HepG2 (cell line): ENCODE measurements at regions not wholly inside any gene's neighbourhood (a gene's known extent, or its start where the extent isn't known, plus 50 kb on each side); places are given as distances from the start of the nearest gene placed in this dataset.

Source experiments
- ATAC-seq: fragments of 200-7000 bp; cut with Tn5 transposase; 3 replicates; pipeline ENCODE4 v1.9.1; 2020; ENCODE audit warnings: mild to moderate bottlenecking, moderate library complexity
- BruUV-seq: library from RNA; stranded (reverse); fragments of 400-500 nt; replicated peaks from 2 replicates; lab custom pipeline; 2021; lab: Mats Ljungman, UMichigan
- CTCF ChIA-PET: fragments of 300-600 bp; formaldehyde crosslinking; extraction: SDS; loops from one replicate; lab custom pipeline; 2021; ENCODE audit warnings: low total read pairs, inconsistent platforms, low intra/inter-chr PET ratio; lab: Yijun Ruan, JAX
- POLR2A ChIA-PET: fragments of 350-600 bp; sonication (Branson Sonifier 250); formaldehyde crosslinking; loops from one replicate; lab custom pipeline; 2020; ENCODE audit warnings: antibody characterized with exemption, inconsistent platforms; lab: Yijun Ruan, JAX
- DNase-seq: peaks from one replicate; pipeline ENCODE4 v3.0.0-alpha.2; 2015; ENCODE audit warnings: low spot score
- FAIRE-seq: peaks from 3 replicates; lab custom pipeline; 2011; peaks lifted over from hg19 to GRCh38; lab: Jason Lieb, UNC
- H2AFZ ChIP-seq: one replicate; pipeline ENCODE4 v1.6.1; 2011; ENCODE audit warnings: low read length, inconsistent platforms
- H3K27ac ChIP-seq: fragments of 300-600 bp; 3 replicates; pipeline ENCODE4 v1.8.0; 2011; ENCODE audit warnings: mixed run types, mild to moderate bottlenecking, mixed read lengths, low read length, inconsistent platforms; ENCODE audit not compliant: insufficient read depth; ENCODE audit errors: extremely low read length
- H3K27me3 ChIP-seq, 2 experiments: fragments of 200-600 bp in 1 of 2; 2 replicates in 1 of 2; 3 replicates in 1 of 2; pipeline versions ENCODE4 v1.6.0 to v1.8.0; 2011; ENCODE audit warnings: low read length in 2 of 2, mild to moderate bottlenecking in 2 of 2, moderate library complexity in 2 of 2, inconsistent platforms in 1 of 2; ENCODE audit not compliant: insufficient read depth in 2 of 2, control insufficient read depth in 1 of 2
- H3K36me3 ChIP-seq, 2 experiments: fragments of 200-600 bp in 1 of 2; replicated peaks in 1 of 2; 2 replicates in 1 of 2; 3 replicates in 1 of 2; pipeline versions ENCODE4 v1.5.1 to v1.8.0; 2011; ENCODE audit warnings: low read length in 2 of 2, inconsistent platforms in 1 of 2; ENCODE audit not compliant: insufficient read depth in 2 of 2, control insufficient read depth in 1 of 2
- H3K4me1 ChIP-seq: 2 replicates; pipeline ENCODE4 v1.5.1; 2012; ENCODE audit warnings: low read length, inconsistent platforms; ENCODE audit not compliant: insufficient read depth
- H3K4me2 ChIP-seq: 2 replicates; pipeline ENCODE4 v1.6.0; 2011; ENCODE audit warnings: low read depth, low read length, inconsistent platforms
- H3K4me3 ChIP-seq, 3 experiments: fragments of 200-600 bp in 1 of 3; sonication (generic), shearing (Covaris generic) in 1 of 3; replicated peaks in 1 of 3; 2 replicates each; pipeline ENCODE4 v1.5.1; 2011 to 2016; ENCODE audit warnings: low read length in 3 of 3, inconsistent platforms in 2 of 3, low read depth in 2 of 3, mild to moderate bottlenecking in 2 of 3, control low read depth in 1 of 3, mixed read lengths in 1 of 3; ENCODE audit not compliant: insufficient read depth in 1 of 3
- H3K79me2 ChIP-seq: one replicate; pipeline ENCODE4 v1.6.1; 2011; ENCODE audit warnings: low read length, inconsistent platforms; ENCODE audit not compliant: insufficient read depth
- H3K9ac ChIP-seq: 2 replicates; pipeline ENCODE4 v1.6.0; 2011; ENCODE audit warnings: mild to moderate bottlenecking, low read depth, low read length, inconsistent platforms; ENCODE audit not compliant: insufficient read depth
- H3K9me3 ChIP-seq: 2 replicates; pipeline ENCODE4 v1.5.1; 2012; ENCODE audit warnings: mild to moderate bottlenecking, low read length
- H4K20me1 ChIP-seq: 2 replicates; pipeline ENCODE4 v1.6.0; 2011; ENCODE audit warnings: inconsistent platforms, mild to moderate bottlenecking, low read length, moderate library complexity; ENCODE audit not compliant: insufficient read depth
- FLYWCH1 ChIP-seq: sonication (generic); formaldehyde crosslinking; IDR thresholded peaks from 2 replicates; pipeline ENCODE4 v1.8.1; 2023; ENCODE audit warnings: mild to moderate bottlenecking, missing genetic modification reagents
- HDAC1 ChIP-seq: sonication (generic); formaldehyde crosslinking; IDR thresholded peaks from 2 replicates; pipeline ENCODE4 v1.5.1; 2020; ENCODE audit warnings: mild to moderate bottlenecking, missing genetic modification reagents
- HNF1B ChIP-seq: sonication (generic); formaldehyde crosslinking; IDR thresholded peaks from 2 replicates; pipeline ENCODE4 v1.5.1; 2020; ENCODE audit warnings: mild to moderate bottlenecking, moderate library complexity, missing genetic modification reagents
- IKZF1 ChIP-seq: fragments of 450-650 bp; IDR thresholded peaks from 2 replicates; pipeline ENCODE4 v1.7.1; 2016
- KLF11 ChIP-seq: IDR thresholded peaks from 2 replicates; pipeline ENCODE4 v1.6.1; 2016; ENCODE audit warnings: missing compliant biosample characterization
- MXD1 ChIP-seq: sonication (generic); formaldehyde crosslinking; IDR thresholded peaks from 2 replicates; pipeline ENCODE4 v1.4.0; 2020; ENCODE audit warnings: mild to moderate bottlenecking, missing genetic modification reagents
- PHB2 ChIP-seq: fragments of 450-650 bp; IDR thresholded peaks from 2 replicates; pipeline ENCODE4 v1.6.1; 2018; ENCODE audit not compliant: partially characterized antibody
- REXO4 ChIP-seq: sonication (generic); formaldehyde crosslinking; IDR thresholded peaks from 2 replicates; pipeline ENCODE4 v1.8.0; 2022; ENCODE audit warnings: missing genetic modification reagents, mild to moderate bottlenecking, borderline replicate concordance
- STAG1 ChIP-seq: sonication (generic); formaldehyde crosslinking; IDR thresholded peaks from 2 replicates; pipeline ENCODE4 v1.4.0; 2020; ENCODE audit warnings: missing genetic modification reagents
- ZSCAN21 ChIP-seq: sonication (generic); formaldehyde crosslinking; IDR thresholded peaks from 2 replicates; pipeline ENCODE4 v1.8.0; 2022; ENCODE audit warnings: mild to moderate bottlenecking, missing genetic modification reagents, moderate library complexity, borderline replicate concordance
- WGBS: methylation state at CpG from one replicate; pipeline ENCODE4 v1.1.6; 2017; ENCODE audit warnings: low lambda C conversion rate; 5-methylcytosine and 5-hydroxymethylcytosine counted together
- in situ Hi-C: cut with HindIII; loops from 2 replicates; pipeline ENCODE4 v1.10.0; 2017; ENCODE audit warnings: low pct_unique_long_range_greater_than_20kb; ENCODE audit not compliant: extremely low pct_ligation_motif_present
- intact Hi-C: fragments of 100-400 bp; cut with micrococcal nuclease; formaldehyde crosslinking; loops from one replicate; pipeline ENCODE4 v1.10.0; 2022; ENCODE audit not compliant: unreplicated experiment

- no TSS peak for BruUV-seq
- H3K9me3 ChIP-seq: no peaks in the 10 kb centered on the region
- ATAC-seq (no peak), DNase-seq (no peak), FAIRE-seq (no peak)
- no peaks in the 10 kb centered on the region for H3K36me3 ChIP-seq
- no peak overlapping the region for H2AFZ ChIP-seq
- H3K4me2 ChIP-seq: no peak overlapping the region
- no peak for TF ChIP-seq KLF11 (CRISPR knock-in tag)
- no peak for TF ChIP-seq HDAC1 (CRISPR knock-in tag)
- no peak for TF ChIP-seq HNF1B (CRISPR knock-in tag)
- TF ChIP-seq STAG1 (CRISPR knock-in tag): no peak
- no peak for TF ChIP-seq IKZF1
- no peak for TF ChIP-seq MXD1
- in situ Hi-C loops (no loop called here), intact Hi-C loops (no loop called here)
- ChIA-PET CTCF (no interaction called here), POLR2A (no interaction called here)
- H3K79me2 ChIP-seq: no peaks in the 10 kb centered on the region
- H3K27me3 ChIP-seq: no peaks in the 10 kb centered on the region
- no peak overlapping the region for H3K4me3 ChIP-seq
- no peaks in the 10 kb centered on the region for H3K4me1 ChIP-seq
- H3K9ac ChIP-seq: no peak overlapping the region
- H3K27ac ChIP-seq: no peak overlapping the region
- no peaks in the 10 kb centered on the region for H4K20me1 ChIP-seq
These were observed 383.8 kb upstream of the MAP3K7 start for GRCh38 chr6:90970672-90971071.

- CTCF ChIA-PET: no interaction called here
- no peak for DNase-seq
These were observed 380.6 kb upstream of the MAP3K7 start for GRCh38 chr6:90967471-90967870.

More at GRCh38 chr6:90967471-90967870, 380.6 kb upstream of the MAP3K7 start:
- H3K79me2 ChIP-seq: no peaks in the 10 kb centered on the region
- no peaks in the 10 kb centered on the region for H4K20me1 ChIP-seq
- H3K36me3 ChIP-seq: no peaks in the 10 kb centered on the region
- H3K4me2 ChIP-seq: no peak overlapping the region
- no peak overlapping the region for H3K9ac ChIP-seq
- intact Hi-C loops: no loop called here
- 0% methylated on average over 3 of the region's 3 CpGs for WGBS
- H3K4me1 ChIP-seq: no peaks in the 10 kb centered on the region
- no peak overlapping the region for H3K27ac ChIP-seq
- no TSS peak for BruUV-seq
- no peaks in the 10 kb centered on the region for H3K27me3 ChIP-seq
- in situ Hi-C loops: no loop called here
- no peak for TF ChIP-seq PHB2
- TF ChIP-seq REXO4: no peak
- no peak for TF ChIP-seq ZSCAN21 (CRISPR knock-in tag)
- no peak for TF ChIP-seq FLYWCH1
- FAIRE-seq (no peak), ATAC-seq (no peak)
- POLR2A ChIA-PET: no interaction called here
- no peak overlapping the region for H3K4me3 ChIP-seq
- no peak overlapping the region for H2AFZ ChIP-seq
- no peaks in the 10 kb centered on the region for H3K9me3 ChIP-seq
